ENCODE measurements at regions not wholly inside any gene's neighbourhood (a gene's known extent, or its start where the extent isn't known, plus 50 kb on each side); places are given as distances from the start of the nearest gene placed in this dataset.

DNA sequence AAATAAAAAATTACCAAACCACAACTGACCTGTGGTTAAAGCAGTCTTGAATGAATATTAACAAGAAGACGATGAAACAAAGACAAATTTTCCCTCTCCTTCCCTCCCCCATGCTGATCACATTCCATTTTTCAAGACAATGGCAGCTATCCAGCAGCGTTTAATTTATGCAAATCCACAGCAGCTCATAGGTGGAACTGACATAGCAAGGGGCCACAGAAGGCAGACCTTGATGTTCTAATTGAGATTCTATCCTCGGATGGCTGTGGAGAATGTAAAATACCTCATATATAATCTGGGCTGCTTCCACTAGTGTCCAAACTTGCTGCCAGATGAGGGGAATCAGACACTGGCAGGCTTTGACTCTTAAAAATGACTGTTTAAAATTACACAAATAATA lies 211.5 kb downstream of the CHRDL1 start:
- H3K27me3 ChIP-seq (ENCODE audit: insufficient read depth, low read length) = no peaks in the 10 kb centered on the region
- peaks cover 4% of the 10 kb centered on the region; the same call in 1 of the 2 replicates for H3K4me1 ChIP-seq (ENCODE audit: insufficient read depth, low read length)
- no peak overlapping the region; the same call in 1 of the 2 replicates for H3K9ac ChIP-seq (ENCODE audit: low read depth, low read length)
- H3K36me3 ChIP-seq (ENCODE audit: insufficient read depth, low read depth, low read length) = no peaks in the 10 kb centered on the region
- H3K9me3 ChIP-seq (ENCODE audit: insufficient read depth, low read depth, low read length) = no peaks in the 10 kb centered on the region
- H3K27ac ChIP-seq (ENCODE audit: low read length) = no peak overlapping the region
- H3K4me3 ChIP-seq (ENCODE audit: low read length) = no peak overlapping the region

DNA sequence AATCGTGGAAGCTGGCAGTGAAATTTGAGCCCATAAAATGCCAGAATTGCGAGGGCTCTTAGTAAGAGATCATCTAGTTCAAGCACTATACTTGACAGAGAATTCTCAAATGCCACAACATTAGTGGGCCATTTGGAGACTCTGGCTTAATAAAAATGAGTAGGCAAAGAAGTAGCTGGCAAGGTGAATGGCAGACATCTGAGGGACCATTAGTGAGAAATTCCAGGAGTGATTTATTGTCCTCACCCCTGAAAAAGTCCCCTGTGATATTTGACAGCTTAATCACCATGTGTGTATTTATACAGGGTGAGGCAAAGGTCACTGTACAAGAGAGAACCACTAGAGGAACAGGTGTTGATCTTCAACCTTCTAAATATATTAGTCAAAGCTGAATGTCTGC lies 207.5 kb downstream of the CHRDL1 start:
- H3K27me3 ChIP-seq (ENCODE audit: insufficient read depth, low read length) = no peaks in the 10 kb centered on the region
- H3K27ac ChIP-seq (ENCODE audit: low read length) = no peak overlapping the region
- no peak overlapping the region for H3K9ac ChIP-seq (ENCODE audit: low read depth, low read length)
- no peak overlapping the region for H3K4me3 ChIP-seq (ENCODE audit: low read length)
- H3K4me1 ChIP-seq (ENCODE audit: insufficient read depth, low read length) = peaks cover 4% of the 10 kb centered on the region; the same call in 1 of the 2 replicates
- no peaks in the 10 kb centered on the region for H3K9me3 ChIP-seq (ENCODE audit: insufficient read depth, low read depth, low read length)
- no peaks in the 10 kb centered on the region for H3K36me3 ChIP-seq (ENCODE audit: insufficient read depth, low read depth, low read length)

DNA sequence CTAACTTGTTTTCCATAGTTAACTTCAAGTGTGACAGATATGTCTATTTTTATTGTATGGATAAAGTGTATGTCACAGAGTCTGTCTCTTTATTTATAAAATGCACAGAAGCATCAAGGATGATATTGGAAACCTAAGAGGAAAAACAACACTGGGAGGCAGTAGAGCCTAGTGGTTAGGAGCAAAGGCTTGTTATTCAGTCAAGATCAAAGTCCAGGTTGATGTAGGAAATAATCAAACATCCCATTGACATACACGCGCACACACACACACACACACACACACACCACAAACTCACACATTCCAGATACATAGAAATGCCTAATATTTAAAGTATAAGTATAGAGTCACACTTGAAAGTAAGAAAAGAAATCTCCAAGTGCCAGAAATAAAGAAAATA lies 206.8 kb downstream of the CHRDL1 start:
- Histone ChIP-seq H3K27me3 (ENCODE audit: insufficient read depth, low read length) (no peaks in the 10 kb centered on the region), H3K4me1 (ENCODE audit: insufficient read depth, low read length) (peaks cover 1% of the 10 kb centered on the region; the same call in 1 of the 2 replicates), H3K9me3 (ENCODE audit: insufficient read depth, low read depth, low read length) (no peaks in the 10 kb centered on the region), H3K4me3 (ENCODE audit: low read length) (no peak overlapping the region), H3K27ac (ENCODE audit: low read length) (no peak overlapping the region), H3K9ac (ENCODE audit: low read depth, low read length) (no peak overlapping the region), H3K36me3 (ENCODE audit: insufficient read depth, low read depth, low read length) (no peaks in the 10 kb centered on the region)

DNA sequence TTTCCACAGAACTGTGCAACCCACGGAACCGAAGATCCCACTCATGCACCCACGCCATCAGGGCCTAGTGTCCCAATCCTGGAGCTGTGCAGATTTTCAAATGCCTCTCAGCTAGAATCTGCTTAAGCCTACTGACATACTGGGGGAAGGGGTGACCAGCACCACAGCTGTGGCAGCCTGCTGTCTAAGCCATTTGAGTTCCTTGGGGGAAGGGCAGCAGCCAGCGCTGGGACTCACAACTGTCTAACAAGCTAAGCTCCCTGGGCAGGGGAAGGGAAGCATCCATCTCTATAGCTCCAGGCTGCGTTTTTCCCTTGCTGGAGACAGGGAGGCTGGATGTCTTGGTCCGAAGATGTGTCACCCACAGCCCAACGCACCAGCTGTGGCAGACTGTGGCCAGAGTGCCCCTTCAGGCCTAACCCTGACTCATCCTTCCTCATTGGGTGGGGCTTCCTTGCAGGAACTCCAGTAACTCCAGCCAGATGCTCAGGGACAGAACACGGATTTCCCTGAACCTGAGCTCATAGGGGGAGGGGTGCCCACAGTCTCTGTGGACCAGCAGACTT lies 194.8 kb downstream of the CHRDL1 start:
- no peak overlapping the region for H3K27ac ChIP-seq (ENCODE audit: low read length)
- no peaks in the 10 kb centered on the region for H3K9me3 ChIP-seq (ENCODE audit: insufficient read depth, low read depth, low read length)
- H3K4me1 ChIP-seq (ENCODE audit: insufficient read depth, low read length) = no peaks in the 10 kb centered on the region
- no peaks in the 10 kb centered on the region for H3K36me3 ChIP-seq (ENCODE audit: insufficient read depth, low read depth, low read length)
- H3K27me3 ChIP-seq (ENCODE audit: insufficient read depth, low read length) = no peaks in the 10 kb centered on the region
- no peak overlapping the region for H3K9ac ChIP-seq (ENCODE audit: low read depth, low read length)
- H3K4me3 ChIP-seq (ENCODE audit: low read length) = no peak overlapping the region

DNA sequence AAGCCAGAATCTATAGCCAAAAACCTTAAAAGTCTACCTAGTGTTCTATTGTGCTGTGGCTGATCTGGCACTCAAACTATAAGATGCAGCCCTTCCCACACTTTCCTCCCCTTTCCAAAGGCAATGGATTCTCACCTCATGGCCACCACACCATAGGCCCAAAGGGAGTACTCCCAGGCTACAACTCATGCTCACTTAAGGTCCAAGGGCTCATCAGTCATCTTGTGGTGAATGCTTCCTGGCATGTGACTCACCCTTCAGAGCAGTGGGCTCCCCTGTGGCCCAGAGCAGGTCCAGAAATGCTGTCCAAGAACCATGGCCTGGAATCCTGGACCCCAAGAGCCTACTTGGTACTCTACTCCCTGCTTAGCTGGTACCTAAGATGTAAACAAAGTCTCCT lies 181.0 kb downstream of the CHRDL1 start:
- Histone ChIP-seq H3K4me3 (ENCODE audit: low read length) (no peak overlapping the region), H3K27me3 (ENCODE audit: insufficient read depth, low read length) (no peaks in the 10 kb centered on the region), H3K4me1 (ENCODE audit: insufficient read depth, low read length) (no peaks in the 10 kb centered on the region), H3K36me3 (ENCODE audit: insufficient read depth, low read depth, low read length) (no peaks in the 10 kb centered on the region), H3K27ac (ENCODE audit: low read length) (no peak overlapping the region), H3K9me3 (ENCODE audit: insufficient read depth, low read depth, low read length) (no peaks in the 10 kb centered on the region), H3K9ac (ENCODE audit: low read depth, low read length) (no peak overlapping the region)
